GM23338 (cell line): ENCODE measurements at regions not wholly inside any gene's neighbourhood (a gene's known extent, or its start where the extent isn't known, plus 50 kb on each side); places are given as distances from the start of the nearest gene placed in this dataset.

Experiments used
- ATAC-seq: fragments of 200-7000 bp; cut with Tn5 transposase; 3 replicates; pipeline ENCODE4 v1.9.1; 2020
- DNase-seq: peaks from one replicate; pipeline ENCODE4 v3.0.0-alpha.2; 2015; ENCODE audit warnings: low spot score
- H2AFZ ChIP-seq: fragments of 200-600 bp; sonication (generic); 2 replicates; pipeline ENCODE4 v1.8.0; 2016; ENCODE audit warnings: antibody characterized with exemption, mild to moderate bottlenecking, moderate library complexity
- H3F3A ChIP-seq: fragments of 200-600 bp; sonication (generic); replicated peaks from 2 replicates; pipeline ENCODE4 v1.8.0; 2017; ENCODE audit warnings: antibody characterized with exemption, mixed run types, low read depth
- H3K27ac ChIP-seq: fragments of 200-600 bp; sonication (generic); 2 replicates; pipeline ENCODE4 v1.6.1; 2016; ENCODE audit warnings: low read depth
- H3K27me3 ChIP-seq: fragments of 200-600 bp; sonication (generic); 2 replicates; pipeline ENCODE4 v1.8.0; 2016; ENCODE audit warnings: mild to moderate bottlenecking, mixed run types, moderate library complexity; ENCODE audit not compliant: insufficient read depth
- H3K36me3 ChIP-seq: fragments of 200-600 bp; sonication (generic); 2 replicates; pipeline ENCODE4 v1.8.0; 2016; ENCODE audit warnings: mild to moderate bottlenecking; ENCODE audit not compliant: insufficient read depth
- H3K4me1 ChIP-seq: fragments of 200-600 bp; sonication (generic); 2 replicates; pipeline ENCODE4 v1.8.0; 2016; ENCODE audit warnings: mild to moderate bottlenecking, moderate library complexity; ENCODE audit not compliant: insufficient read depth
- H3K4me2 ChIP-seq: fragments of 200-600 bp; sonication (generic); 2 replicates; pipeline ENCODE4 v1.7.1; 2017; ENCODE audit warnings: mixed run types
- H3K4me3 ChIP-seq: fragments of 200-600 bp; sonication (generic); 2 replicates; pipeline ENCODE4 v1.6.1; 2016; ENCODE audit warnings: mixed run types
- H3K79me2 ChIP-seq: fragments of 200-600 bp; sonication (generic); replicated peaks from 2 replicates; pipeline ENCODE4 v1.8.0; 2017; ENCODE audit warnings: mild to moderate bottlenecking; ENCODE audit not compliant: insufficient read depth
- H3K9me2 ChIP-seq: fragments of 200-600 bp; sonication (generic); 2 replicates; pipeline ENCODE4 v1.8.0; 2017; ENCODE audit not compliant: insufficient read depth
- H4K20me1 ChIP-seq: fragments of 200-600 bp; sonication (generic); replicated peaks from 2 replicates; pipeline ENCODE4 v1.8.0; 2017; ENCODE audit warnings: mild to moderate bottlenecking; ENCODE audit not compliant: insufficient read depth
- H3K27ac Mint-ChIP-seq: 2 replicates; pipeline ENCODE4 v1.8.0; 2020; ENCODE audit warnings: inconsistent platforms, mild to moderate bottlenecking, moderate library complexity, mixed read lengths
- H3K27me3 Mint-ChIP-seq: 3 replicates; pipeline ENCODE4 v1.8.0; 2022; ENCODE audit warnings: low read depth, mild to moderate bottlenecking, moderate library complexity, mixed read lengths, inconsistent platforms; ENCODE audit not compliant: insufficient read depth, poor library complexity
- H3K36me3 Mint-ChIP-seq: 3 replicates; pipeline ENCODE4 v1.8.0; 2021; ENCODE audit warnings: low read depth, mild to moderate bottlenecking, inconsistent platforms, moderate library complexity, mixed read lengths
- H3K4me1 Mint-ChIP-seq: 3 replicates; pipeline ENCODE4 v1.8.0; 2020; ENCODE audit warnings: mild to moderate bottlenecking, inconsistent platforms, mixed read lengths
- H3K4me3 Mint-ChIP-seq: 3 replicates; pipeline ENCODE4 v1.8.0; 2021; ENCODE audit warnings: moderate library complexity, mild to moderate bottlenecking, inconsistent platforms, mixed read lengths
- H3K9me3 Mint-ChIP-seq: 3 replicates; pipeline ENCODE4 v1.8.0; 2020; ENCODE audit warnings: moderate library complexity, mild to moderate bottlenecking, inconsistent platforms, mixed read lengths
- CREB1 ChIP-seq: fragments of 250-450 bp; sonication (Bioruptor Pico); IDR thresholded peaks from 2 replicates; pipeline ENCODE4 v1.5.0; 2020; ENCODE audit warnings: low read depth, mild to moderate bottlenecking, moderate library complexity
- EZH2 ChIP-seq: fragments of 200-600 bp; sonication (generic); IDR thresholded peaks from one replicate; pipeline ENCODE4 v1.8.0; 2017; ENCODE audit warnings: antibody characterized with exemption, mild to moderate bottlenecking, low read depth; ENCODE audit not compliant: unreplicated experiment
- POLR2AphosphoS5 ChIP-seq: IDR thresholded peaks from 2 replicates; pipeline ENCODE4 v1.6.1; 2016; ENCODE audit warnings: antibody characterized with exemption, low read depth
- STAT1 ChIP-seq: IDR thresholded peaks from one replicate; pipeline ENCODE4 v1.6.1; 2016; ENCODE audit warnings: antibody characterized with exemption; ENCODE audit not compliant: unreplicated experiment
- ZNF331 ChIP-seq: fragments of 250-450 bp; sonication (Bioruptor Pico); IDR thresholded peaks from 2 replicates; pipeline ENCODE4 v1.5.0; 2020; ENCODE audit warnings: low read depth, mild to moderate bottlenecking, moderate library complexity
- TF ChIP-seq, protein P1 (sequence below): IDR thresholded peaks from 2 replicates; pipeline ENCODE4 v1.6.1; 2016; ENCODE audit warnings: antibody characterized with exemption
- TF ChIP-seq, protein P2 (sequence below): IDR thresholded peaks from one replicate; pipeline ENCODE4 v1.6.1; 2018; ENCODE audit warnings: antibody characterized with exemption; ENCODE audit not compliant: unreplicated experiment
- TF ChIP-seq, protein P3 (sequence below), 2 experiments: fragments of 200-600 bp in 1 of 2; sonication (generic) in 1 of 2; conservative IDR thresholded peaks; 2 replicates each; pipeline versions ENCODE4 v1.5.1 to v1.6.1; 2016 to 2017; ENCODE audit warnings: antibody characterized with exemption in 2 of 2, low read depth in 2 of 2, mild to moderate bottlenecking in 2 of 2, moderate library complexity in 1 of 2

DNA sequence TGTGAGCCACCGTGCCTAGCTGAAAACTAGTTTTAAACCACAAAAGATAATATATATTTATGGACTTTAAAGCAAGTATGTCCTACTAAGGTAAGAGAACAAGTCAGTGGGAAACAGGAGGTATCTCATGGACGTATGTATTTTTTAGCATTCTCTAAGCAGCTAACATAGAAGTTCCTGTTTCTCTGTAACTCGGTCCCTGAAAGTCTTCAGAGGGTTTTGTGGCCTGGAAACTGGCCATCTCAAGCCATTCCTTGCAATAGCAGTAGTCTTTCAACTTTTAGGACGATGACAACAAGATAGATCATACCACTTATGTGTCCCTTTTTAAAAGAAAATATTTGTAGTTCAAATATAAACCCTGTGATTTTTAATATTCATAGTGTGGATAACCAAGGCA, 95.6 kb upstream of the RALGAPA2 start:
- no peak for DNase-seq
- peaks cover 12% of the 10 kb centered on the region for H3K4me1 Mint-ChIP-seq
- H3K79me2 ChIP-seq: no peaks in the 10 kb centered on the region
- no peak overlapping the region for H2AFZ ChIP-seq
- H3K4me2 ChIP-seq: no peak overlapping the region
- H3K9me2 ChIP-seq: no peaks in the 10 kb centered on the region; the same call in none of the 2 replicates
- peaks cover 10% of the 10 kb centered on the region; the same call in 1 of the 3 replicates for H3K9me3 Mint-ChIP-seq
- ATAC-seq: no peak
- H3K27ac Mint-ChIP-seq: no peak overlapping the region
- H3K36me3 Mint-ChIP-seq: no peaks in the 10 kb centered on the region
- no peaks in the 10 kb centered on the region for H3K27me3 ChIP-seq
- no peak overlapping the region for H3K27ac ChIP-seq
- no peak overlapping the region for H3K4me3 Mint-ChIP-seq
- peaks cover 5% of the 10 kb centered on the region for H3K27me3 Mint-ChIP-seq
- H3K4me1 ChIP-seq: peaks cover 13% of the 10 kb centered on the region
- TF ChIP-seq CREB1: no peak
- TF ChIP-seq ZNF331 (CRISPR knock-in tag): no peak
- TF ChIP-seq STAT1: no peak
- TF ChIP-seq, protein P1, sequence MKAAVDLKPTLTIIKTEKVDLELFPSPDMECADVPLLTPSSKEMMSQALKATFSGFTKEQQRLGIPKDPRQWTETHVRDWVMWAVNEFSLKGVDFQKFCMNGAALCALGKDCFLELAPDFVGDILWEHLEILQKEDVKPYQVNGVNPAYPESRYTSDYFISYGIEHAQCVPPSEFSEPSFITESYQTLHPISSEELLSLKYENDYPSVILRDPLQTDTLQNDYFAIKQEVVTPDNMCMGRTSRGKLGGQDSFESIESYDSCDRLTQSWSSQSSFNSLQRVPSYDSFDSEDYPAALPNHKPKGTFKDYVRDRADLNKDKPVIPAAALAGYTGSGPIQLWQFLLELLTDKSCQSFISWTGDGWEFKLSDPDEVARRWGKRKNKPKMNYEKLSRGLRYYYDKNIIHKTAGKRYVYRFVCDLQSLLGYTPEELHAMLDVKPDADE: no peak
- TF ChIP-seq, protein P2, sequence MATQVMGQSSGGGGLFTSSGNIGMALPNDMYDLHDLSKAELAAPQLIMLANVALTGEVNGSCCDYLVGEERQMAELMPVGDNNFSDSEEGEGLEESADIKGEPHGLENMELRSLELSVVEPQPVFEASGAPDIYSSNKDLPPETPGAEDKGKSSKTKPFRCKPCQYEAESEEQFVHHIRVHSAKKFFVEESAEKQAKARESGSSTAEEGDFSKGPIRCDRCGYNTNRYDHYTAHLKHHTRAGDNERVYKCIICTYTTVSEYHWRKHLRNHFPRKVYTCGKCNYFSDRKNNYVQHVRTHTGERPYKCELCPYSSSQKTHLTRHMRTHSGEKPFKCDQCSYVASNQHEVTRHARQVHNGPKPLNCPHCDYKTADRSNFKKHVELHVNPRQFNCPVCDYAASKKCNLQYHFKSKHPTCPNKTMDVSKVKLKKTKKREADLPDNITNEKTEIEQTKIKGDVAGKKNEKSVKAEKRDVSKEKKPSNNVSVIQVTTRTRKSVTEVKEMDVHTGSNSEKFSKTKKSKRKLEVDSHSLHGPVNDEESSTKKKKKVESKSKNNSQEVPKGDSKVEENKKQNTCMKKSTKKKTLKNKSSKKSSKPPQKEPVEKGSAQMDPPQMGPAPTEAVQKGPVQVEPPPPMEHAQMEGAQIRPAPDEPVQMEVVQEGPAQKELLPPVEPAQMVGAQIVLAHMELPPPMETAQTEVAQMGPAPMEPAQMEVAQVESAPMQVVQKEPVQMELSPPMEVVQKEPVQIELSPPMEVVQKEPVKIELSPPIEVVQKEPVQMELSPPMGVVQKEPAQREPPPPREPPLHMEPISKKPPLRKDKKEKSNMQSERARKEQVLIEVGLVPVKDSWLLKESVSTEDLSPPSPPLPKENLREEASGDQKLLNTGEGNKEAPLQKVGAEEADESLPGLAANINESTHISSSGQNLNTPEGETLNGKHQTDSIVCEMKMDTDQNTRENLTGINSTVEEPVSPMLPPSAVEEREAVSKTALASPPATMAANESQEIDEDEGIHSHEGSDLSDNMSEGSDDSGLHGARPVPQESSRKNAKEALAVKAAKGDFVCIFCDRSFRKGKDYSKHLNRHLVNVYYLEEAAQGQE: no peak
- TF ChIP-seq POLR2AphosphoS5: no peak
- TF ChIP-seq, protein P3, sequence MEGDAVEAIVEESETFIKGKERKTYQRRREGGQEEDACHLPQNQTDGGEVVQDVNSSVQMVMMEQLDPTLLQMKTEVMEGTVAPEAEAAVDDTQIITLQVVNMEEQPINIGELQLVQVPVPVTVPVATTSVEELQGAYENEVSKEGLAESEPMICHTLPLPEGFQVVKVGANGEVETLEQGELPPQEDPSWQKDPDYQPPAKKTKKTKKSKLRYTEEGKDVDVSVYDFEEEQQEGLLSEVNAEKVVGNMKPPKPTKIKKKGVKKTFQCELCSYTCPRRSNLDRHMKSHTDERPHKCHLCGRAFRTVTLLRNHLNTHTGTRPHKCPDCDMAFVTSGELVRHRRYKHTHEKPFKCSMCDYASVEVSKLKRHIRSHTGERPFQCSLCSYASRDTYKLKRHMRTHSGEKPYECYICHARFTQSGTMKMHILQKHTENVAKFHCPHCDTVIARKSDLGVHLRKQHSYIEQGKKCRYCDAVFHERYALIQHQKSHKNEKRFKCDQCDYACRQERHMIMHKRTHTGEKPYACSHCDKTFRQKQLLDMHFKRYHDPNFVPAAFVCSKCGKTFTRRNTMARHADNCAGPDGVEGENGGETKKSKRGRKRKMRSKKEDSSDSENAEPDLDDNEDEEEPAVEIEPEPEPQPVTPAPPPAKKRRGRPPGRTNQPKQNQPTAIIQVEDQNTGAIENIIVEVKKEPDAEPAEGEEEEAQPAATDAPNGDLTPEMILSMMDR (conservative IDR thresholded peaks at IDR 0.05; ENCODE audit: low read depth in 2 of 2): no peak
- no peak for TF ChIP-seq EZH2
- H3K4me3 ChIP-seq: no peak overlapping the region
- no peaks in the 10 kb centered on the region for H3F3A ChIP-seq
- H3K36me3 ChIP-seq: no peaks in the 10 kb centered on the region
- H4K20me1 ChIP-seq: no peaks in the 10 kb centered on the region
